BJ (cell line): ENCODE measurements at regions not wholly inside any gene's neighbourhood (a gene's known extent, or its start where the extent isn't known, plus 50 kb on each side); places are given as distances from the start of the nearest gene placed in this dataset.

Experiments
- CTCF ChIA-PET: fragments of 350-600 bp; formaldehyde crosslinking; extraction: SDS; loops from one replicate; lab custom pipeline; 2021; ENCODE audit warnings: antibody characterized with exemption, inconsistent platforms; lab: Yijun Ruan, JAX
- POLR2A ChIA-PET: fragments of 300-600 bp; sonication (Branson Sonifier 250); formaldehyde crosslinking; extraction: SDS; loops from one replicate; lab custom pipeline; 2021; ENCODE audit warnings: antibody characterized with exemption; lab: Charles Lee
- DNase-seq: peaks from one replicate; pipeline ENCODE4 v3.0.0-alpha.2; 2011; ENCODE audit warnings: low read depth
- H3K27me3 ChIP-seq: 2 replicates; pipeline ENCODE4 v1.6.0; 2011; ENCODE audit warnings: low read length; ENCODE audit not compliant: control insufficient read depth, insufficient read depth
- H3K36me3 ChIP-seq: 2 replicates; pipeline ENCODE4 v1.5.1; 2011; ENCODE audit warnings: low read length; ENCODE audit not compliant: control insufficient read depth, insufficient read depth
- H3K4me3 ChIP-seq: 2 replicates; pipeline ENCODE4 v1.5.1; 2011; ENCODE audit warnings: low read depth, mild to moderate bottlenecking, control low read depth, low read length
- TF ChIP-seq, protein P1 (sequence below): IDR thresholded peaks from 2 replicates; pipeline ENCODE4 v1.5.1; 2011; ENCODE audit warnings: low read depth, mild to moderate bottlenecking, control low read depth, inconsistent platforms, low read length, moderate library complexity; ENCODE audit not compliant: insufficient read depth

GRCh38 chr6:139625081-139625939 is 250.9 kb upstream of the CITED2 start:
- Histone ChIP-seq H3K4me3 (no peak overlapping the region), H3K36me3 (no peaks in the 10 kb centered on the region), H3K27me3 (no peaks in the 10 kb centered on the region)
- CTCF ChIA-PET: no interaction called here
- TF ChIP-seq, protein P1, sequence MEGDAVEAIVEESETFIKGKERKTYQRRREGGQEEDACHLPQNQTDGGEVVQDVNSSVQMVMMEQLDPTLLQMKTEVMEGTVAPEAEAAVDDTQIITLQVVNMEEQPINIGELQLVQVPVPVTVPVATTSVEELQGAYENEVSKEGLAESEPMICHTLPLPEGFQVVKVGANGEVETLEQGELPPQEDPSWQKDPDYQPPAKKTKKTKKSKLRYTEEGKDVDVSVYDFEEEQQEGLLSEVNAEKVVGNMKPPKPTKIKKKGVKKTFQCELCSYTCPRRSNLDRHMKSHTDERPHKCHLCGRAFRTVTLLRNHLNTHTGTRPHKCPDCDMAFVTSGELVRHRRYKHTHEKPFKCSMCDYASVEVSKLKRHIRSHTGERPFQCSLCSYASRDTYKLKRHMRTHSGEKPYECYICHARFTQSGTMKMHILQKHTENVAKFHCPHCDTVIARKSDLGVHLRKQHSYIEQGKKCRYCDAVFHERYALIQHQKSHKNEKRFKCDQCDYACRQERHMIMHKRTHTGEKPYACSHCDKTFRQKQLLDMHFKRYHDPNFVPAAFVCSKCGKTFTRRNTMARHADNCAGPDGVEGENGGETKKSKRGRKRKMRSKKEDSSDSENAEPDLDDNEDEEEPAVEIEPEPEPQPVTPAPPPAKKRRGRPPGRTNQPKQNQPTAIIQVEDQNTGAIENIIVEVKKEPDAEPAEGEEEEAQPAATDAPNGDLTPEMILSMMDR: no peak
- POLR2A ChIA-PET: no interaction called here
- DNase-seq: no peak

GRCh38 chr6:139623372-139623771 is 248.9 kb upstream of the CITED2 start:
- no peaks in the 10 kb centered on the region for H3K36me3 ChIP-seq
- TF ChIP-seq, protein P1: no peak
- H3K27me3 ChIP-seq: no peaks in the 10 kb centered on the region
- no peak overlapping the region for H3K4me3 ChIP-seq
- CTCF ChIA-PET: interaction anchor here (0.8 kb wide), 1 partner anchor 17 kb away, joined by 3 read pairs; no protein-coding TSS in a partner anchor
- POLR2A ChIA-PET: no interaction called here
- no peak for DNase-seq

DNA sequence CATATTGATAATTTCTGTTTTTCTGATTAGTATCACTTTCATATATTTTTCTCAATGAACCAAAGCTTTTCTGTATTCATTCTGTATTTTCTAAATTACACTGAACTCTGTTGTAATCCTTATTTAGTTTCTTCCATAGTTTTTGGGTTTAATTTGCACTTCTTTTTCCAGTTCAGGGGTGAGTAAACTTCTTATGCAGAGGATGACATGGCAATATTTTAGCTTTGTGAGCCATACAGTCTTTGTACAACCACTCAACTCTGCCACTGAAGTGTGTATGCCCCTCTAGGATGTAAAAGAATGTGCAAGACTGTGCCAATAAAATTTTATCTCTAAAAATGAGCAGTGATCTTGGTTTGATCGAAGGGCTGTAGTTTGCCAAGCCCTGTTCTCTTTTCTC is 239.0 kb upstream of the CITED2 start:
- no peak for DNase-seq
- no peak overlapping the region for H3K4me3 ChIP-seq
- TF ChIP-seq, protein P1: no peak
- no peaks in the 10 kb centered on the region for H3K36me3 ChIP-seq
- CTCF ChIA-PET: interaction anchor here (0.7 kb wide), 2 partner anchors 627 to 800 kb away, joined by 3 read pairs; no protein-coding TSS in a partner anchor
- POLR2A ChIA-PET: no interaction called here
- no peaks in the 10 kb centered on the region for H3K27me3 ChIP-seq

DNA sequence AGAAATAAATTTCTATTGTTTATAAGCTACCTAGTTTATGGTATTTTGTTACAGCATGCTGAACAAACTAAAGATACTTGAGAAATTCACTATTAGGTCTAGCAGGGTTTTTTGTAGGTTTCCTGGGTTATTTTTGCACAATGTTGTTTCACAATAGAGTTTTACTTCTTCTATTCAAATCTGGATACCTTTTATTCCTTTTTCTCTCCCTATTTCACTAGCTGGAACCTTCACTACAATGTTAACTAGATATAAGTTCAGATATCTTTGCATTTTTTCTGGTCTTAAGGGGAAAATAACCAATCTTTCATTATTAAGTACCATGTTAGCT is 237.7 kb upstream of the CITED2 start:
- H3K4me3 ChIP-seq: no peak overlapping the region
- no peaks in the 10 kb centered on the region for H3K36me3 ChIP-seq
- TF ChIP-seq, protein P1: no peak
- ChIA-PET POLR2A (no interaction called here), CTCF (no interaction called here)
- no peaks in the 10 kb centered on the region for H3K27me3 ChIP-seq
- no peak for DNase-seq

- ChIA-PET POLR2A (no interaction called here), CTCF (no interaction called here)
- no peaks in the 10 kb centered on the region for H3K27me3 ChIP-seq
- H3K4me3 ChIP-seq: no peak overlapping the region
- TF ChIP-seq, protein P1: no peak
- DNase-seq: no peak
- H3K36me3 ChIP-seq: no peaks in the 10 kb centered on the region
Observed at GRCh38 chr6:139611327-139612134, 237.1 kb upstream of the CITED2 start.
